Stimulated activated naive CD8-positive, alpha-beta T cell treated with anti-CD3 and anti-CD28 coated beads, Interleukin-15, Interleukin-2, amounts not matched to agents 100 U/mL and 50 U/mL, for 24 hours (primary cell): ENCODE measurements at regions not wholly inside any gene's neighbourhood (a gene's known extent, or its start where the extent isn't known, plus 50 kb on each side); places are given as distances from the start of the nearest gene placed in this dataset.

Experiments
- ATAC-seq: fragments of 150-1000 bp; cut with Tn5 transposase; one replicate; pipeline ENCODE4 v1.10.0; 2021
- DNase-seq: peaks from one replicate; pipeline ENCODE4 v3.0.0; 2021

- ATAC-seq (no peak), DNase-seq (no peak)
Measured at GRCh38 chr9:134272302-134273023, 53.8 kb upstream of the RXRA start.

- ATAC-seq (no peak), DNase-seq (no peak)
Measured at GRCh38 chr9:134273647-134274046, 52.6 kb upstream of the RXRA start.

- DNase-seq (no peak), ATAC-seq (no peak)
Measured at GRCh38 chr9:134275375-134275774, 50.9 kb upstream of the RXRA start.

- DNase-seq (no peak), ATAC-seq (no peak)
Measured at GRCh38 chr9:134276453-134277245, 49.6 kb upstream of the RXRA start.
